Endodermal cell (in vitro differentiated cells): ENCODE measurements at regions not wholly inside any gene's neighbourhood (a gene's known extent, or its start where the extent isn't known, plus 50 kb on each side); places are given as distances from the start of the nearest gene placed in this dataset.

Source experiments
- DNase-seq: peaks from one replicate; pipeline ENCODE4 v3.0.0-alpha.2; 2017
- H3K27ac ChIP-seq: 2 replicates; pipeline ENCODE4 v1.5.1; 2013; ENCODE audit warnings: mild to moderate bottlenecking, low read depth, low read length, moderate library complexity
- H3K27me3 ChIP-seq: 2 replicates; pipeline ENCODE4 v1.6.1; 2013; ENCODE audit warnings: mild to moderate bottlenecking, low read length, moderate library complexity; ENCODE audit not compliant: insufficient read depth, control insufficient read depth, poor library complexity, severe bottlenecking
- H3K36me3 ChIP-seq: 2 replicates; pipeline ENCODE4 v1.7.0; 2013; ENCODE audit warnings: mild to moderate bottlenecking, low read length, moderate library complexity; ENCODE audit not compliant: control insufficient read depth, insufficient read depth
- H3K4me1 ChIP-seq: one replicate; pipeline ENCODE4 v1.7.0; 2013; ENCODE audit warnings: low read length; ENCODE audit not compliant: control insufficient read depth, insufficient read depth
- H3K4me3 ChIP-seq: 2 replicates; pipeline ENCODE4 v1.5.1; 2013; ENCODE audit warnings: mild to moderate bottlenecking, low read length, moderate library complexity
- H3K9ac ChIP-seq: 2 replicates; pipeline ENCODE4 v1.6.1; 2013; ENCODE audit warnings: mild to moderate bottlenecking, low read length, moderate library complexity; ENCODE audit not compliant: poor library complexity, severe bottlenecking; ENCODE audit errors: extremely low read depth
- H3K9me3 ChIP-seq: 2 replicates; pipeline ENCODE4 v1.6.1; 2013; ENCODE audit warnings: mild to moderate bottlenecking, low read length, moderate library complexity; ENCODE audit not compliant: control insufficient read depth
- H3K27ac Mint-ChIP-seq: 2 replicates; pipeline ENCODE4 v1.8.0; 2020; ENCODE audit warnings: mixed read lengths
- H3K27me3 Mint-ChIP-seq: 2 replicates; pipeline ENCODE4 v1.8.0; 2021; ENCODE audit warnings: mild to moderate bottlenecking, mixed read lengths; ENCODE audit not compliant: insufficient read depth
- H3K36me3 Mint-ChIP-seq: 2 replicates; pipeline ENCODE4 v1.8.0; 2020; ENCODE audit warnings: low read depth, mixed read lengths
- H3K4me1 Mint-ChIP-seq: 2 replicates; pipeline ENCODE4 v1.8.0; 2020; ENCODE audit warnings: mixed read lengths
- H3K4me3 Mint-ChIP-seq: 2 replicates; pipeline ENCODE4 v1.8.0; 2020; ENCODE audit warnings: mild to moderate bottlenecking, moderate library complexity, mixed read lengths
- H3K9me3 Mint-ChIP-seq: 2 replicates; pipeline ENCODE4 v1.8.0; 2020; ENCODE audit warnings: mild to moderate bottlenecking, mixed read lengths
- WGBS, 2 experiments: methylation state at CpG; one replicate each; pipeline versions ENCODE4 v1.1.5 to v1.1.7; 2013; ENCODE audit warnings: missing lambda C conversion rate in 2 of 2, mixed read lengths in 1 of 2; ENCODE audit not compliant: insufficient coverage in 1 of 2, insufficient read length in 1 of 2; 5-methylcytosine and 5-hydroxymethylcytosine counted together
- TF ChIP-seq, protein P1 (sequence below): fragments of 200-600 bp; sonication (generic); conservative IDR thresholded peaks from 2 replicates; pipeline ENCODE4 v1.5.0; 2021; ENCODE audit warnings: antibody characterized with exemption, mild to moderate bottlenecking

DNA sequence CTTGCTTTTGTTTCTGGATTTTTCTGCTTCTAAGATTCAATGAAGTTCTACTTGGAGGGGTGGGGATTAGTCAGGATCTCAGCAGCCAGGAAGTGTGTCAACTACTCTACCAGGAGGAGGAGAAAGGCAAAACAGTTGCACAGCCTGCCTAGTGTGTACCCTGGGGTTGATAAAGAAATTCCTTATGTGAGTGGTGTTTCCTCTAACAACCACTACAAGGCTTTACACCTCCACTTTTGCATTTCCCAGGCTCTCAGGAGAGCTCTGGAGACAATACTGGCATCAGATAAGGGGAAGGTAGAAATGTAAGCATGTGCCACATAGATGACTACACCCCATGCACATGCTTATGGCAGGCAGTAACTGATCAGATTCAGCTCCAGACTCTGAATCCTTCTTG, 174.6 kb downstream of the TOX3 start:
- no peak overlapping the region for H3K27ac ChIP-seq
- H3K9me3 Mint-ChIP-seq: peaks cover 16% of the 10 kb centered on the region
- TF ChIP-seq, protein P1, sequence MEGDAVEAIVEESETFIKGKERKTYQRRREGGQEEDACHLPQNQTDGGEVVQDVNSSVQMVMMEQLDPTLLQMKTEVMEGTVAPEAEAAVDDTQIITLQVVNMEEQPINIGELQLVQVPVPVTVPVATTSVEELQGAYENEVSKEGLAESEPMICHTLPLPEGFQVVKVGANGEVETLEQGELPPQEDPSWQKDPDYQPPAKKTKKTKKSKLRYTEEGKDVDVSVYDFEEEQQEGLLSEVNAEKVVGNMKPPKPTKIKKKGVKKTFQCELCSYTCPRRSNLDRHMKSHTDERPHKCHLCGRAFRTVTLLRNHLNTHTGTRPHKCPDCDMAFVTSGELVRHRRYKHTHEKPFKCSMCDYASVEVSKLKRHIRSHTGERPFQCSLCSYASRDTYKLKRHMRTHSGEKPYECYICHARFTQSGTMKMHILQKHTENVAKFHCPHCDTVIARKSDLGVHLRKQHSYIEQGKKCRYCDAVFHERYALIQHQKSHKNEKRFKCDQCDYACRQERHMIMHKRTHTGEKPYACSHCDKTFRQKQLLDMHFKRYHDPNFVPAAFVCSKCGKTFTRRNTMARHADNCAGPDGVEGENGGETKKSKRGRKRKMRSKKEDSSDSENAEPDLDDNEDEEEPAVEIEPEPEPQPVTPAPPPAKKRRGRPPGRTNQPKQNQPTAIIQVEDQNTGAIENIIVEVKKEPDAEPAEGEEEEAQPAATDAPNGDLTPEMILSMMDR: no peak
- peaks cover 9% of the 10 kb centered on the region for H3K9me3 ChIP-seq
- H3K4me3 Mint-ChIP-seq: no peak overlapping the region
- no peaks in the 10 kb centered on the region for H3K27me3 Mint-ChIP-seq
- H3K4me1 ChIP-seq: no peaks in the 10 kb centered on the region
- DNase-seq: no peak
- H3K36me3 ChIP-seq: no peaks in the 10 kb centered on the region
- H3K27ac Mint-ChIP-seq: peak overlapping the region; percentile 16
- H3K27me3 ChIP-seq: no peaks in the 10 kb centered on the region
- no peak overlapping the region for H3K9ac ChIP-seq
- peaks cover 7% of the 10 kb centered on the region for H3K4me1 Mint-ChIP-seq
- peaks cover 3% of the 10 kb centered on the region for H3K36me3 Mint-ChIP-seq
- H3K4me3 ChIP-seq: no peak overlapping the region

DNA sequence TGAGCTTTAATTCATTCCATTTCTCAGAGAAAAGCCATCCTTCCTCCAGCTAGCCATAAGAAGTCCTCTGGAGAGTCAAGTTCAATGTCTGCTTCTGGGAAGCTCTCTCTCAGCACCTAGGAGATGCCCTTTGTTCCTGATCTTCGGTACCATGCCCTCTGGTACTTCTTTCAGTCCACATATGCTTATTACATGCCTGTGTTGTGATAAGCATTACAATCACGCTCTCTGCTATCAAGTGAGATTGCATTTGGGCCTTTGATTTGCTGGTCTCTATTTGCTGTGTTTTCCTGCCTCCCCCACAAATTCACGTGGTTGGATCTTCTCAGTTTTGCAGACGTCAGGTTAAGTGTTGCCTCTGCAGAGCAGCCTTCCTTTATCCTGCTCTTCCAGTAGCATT, 178.1 kb downstream of the TOX3 start:
- Mint-ChIP-seq H3K27me3 (no peaks in the 10 kb centered on the region), H3K36me3 (peaks cover 3% of the 10 kb centered on the region), H3K27ac (no peak overlapping the region), H3K4me1 (peaks cover 7% of the 10 kb centered on the region), H3K4me3 (no peak overlapping the region), H3K9me3 (peaks cover 16% of the 10 kb centered on the region)
- no peaks in the 10 kb centered on the region for H3K4me1 ChIP-seq
- DNase-seq: no peak
- peaks cover 9% of the 10 kb centered on the region for H3K9me3 ChIP-seq
- H3K36me3 ChIP-seq: no peaks in the 10 kb centered on the region
- H3K27me3 ChIP-seq: no peaks in the 10 kb centered on the region
- no peak overlapping the region for H3K9ac ChIP-seq
- H3K27ac ChIP-seq: no peak overlapping the region
- H3K4me3 ChIP-seq: no peak overlapping the region
- 89 to 92% methylated on average over 4 of the region's 4 CpGs for WGBS, 2 experiments
- TF ChIP-seq, protein P1: no peak

DNA sequence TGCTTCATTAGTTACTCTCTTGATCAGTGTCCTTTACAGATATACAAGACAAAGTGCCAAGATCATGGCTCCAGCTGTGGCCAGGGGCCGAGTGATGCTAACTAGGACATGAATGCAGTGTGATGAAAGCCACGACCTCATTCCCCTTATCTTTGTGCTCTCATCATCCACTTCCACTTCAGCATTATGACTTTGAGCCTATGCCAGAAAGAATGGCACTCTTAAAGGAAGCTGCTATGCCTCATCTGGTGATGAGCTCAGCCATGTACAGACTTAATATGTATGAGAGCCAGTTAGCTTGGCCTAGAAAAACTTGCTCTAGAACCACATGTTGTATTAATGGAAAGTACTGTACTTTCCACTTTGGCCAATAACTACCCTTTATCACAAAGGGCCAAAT, 179.1 kb downstream of the TOX3 start:
- TF ChIP-seq, protein P1: no peak
- no peaks in the 10 kb centered on the region for H3K27me3 ChIP-seq
- DNase-seq: no peak
- no peak overlapping the region for H3K4me3 ChIP-seq
- H3K9ac ChIP-seq: no peak overlapping the region
- H3K36me3 Mint-ChIP-seq: no peaks in the 10 kb centered on the region
- H3K27ac Mint-ChIP-seq: no peak overlapping the region
- no peaks in the 10 kb centered on the region for H3K36me3 ChIP-seq
- H3K27ac ChIP-seq: no peak overlapping the region
- WGBS, 2 experiments: 80 to 85% methylated on average over 2 of the region's 2 CpGs
- peaks cover 7% of the 10 kb centered on the region for H3K4me1 Mint-ChIP-seq
- H3K4me1 ChIP-seq: no peaks in the 10 kb centered on the region
- peaks cover 6% of the 10 kb centered on the region for H3K9me3 ChIP-seq
- H3K27me3 Mint-ChIP-seq: no peaks in the 10 kb centered on the region
- H3K4me3 Mint-ChIP-seq: no peak overlapping the region
- H3K9me3 Mint-ChIP-seq: peaks cover 6% of the 10 kb centered on the region
